ENCODE measurements at regions not wholly inside any gene's neighbourhood (a gene's known extent, or its start where the extent isn't known, plus 50 kb on each side); places are given as distances from the start of the nearest gene placed in this dataset.

- H3K4me3 ChIP-seq (replicated peaks; ENCODE audit: low read depth, low read length): no peak overlapping the region
- no peak for DNase-seq (ENCODE audit: extremely low read depth, low read depth)
- TF ChIP-seq CTCF (IDR thresholded peaks at IDR 0.05; ENCODE audit: low read depth, low read length, missing control alignments): no peak
Observed at GRCh38 chr11:44498089-44498871, 67.2 kb upstream of the CD82 start.

GRCh38 chr11:44502506-44502905 lies 63.0 kb upstream of the CD82 start:
- TF ChIP-seq CTCF (IDR thresholded peaks at IDR 0.05; ENCODE audit: low read depth, low read length, missing control alignments): no peak
- DNase-seq (ENCODE audit: extremely low read depth, low read depth): no peak
- no peak overlapping the region for H3K4me3 ChIP-seq (replicated peaks; ENCODE audit: low read depth, low read length)

- H3K4me3 ChIP-seq (replicated peaks; ENCODE audit: low read depth, low read length): no peak overlapping the region
- no peak for DNase-seq (ENCODE audit: extremely low read depth, low read depth)
- no peak for TF ChIP-seq CTCF (IDR thresholded peaks at IDR 0.05; ENCODE audit: low read depth, low read length, missing control alignments)
Observed at GRCh38 chr11:44505581-44506054, 59.8 kb upstream of the CD82 start.

- no peak for DNase-seq (ENCODE audit: extremely low read depth, low read depth)
- TF ChIP-seq CTCF (IDR thresholded peaks at IDR 0.05; ENCODE audit: low read depth, low read length, missing control alignments): no peak
- no peak overlapping the region for H3K4me3 ChIP-seq (replicated peaks; ENCODE audit: low read depth, low read length)
Observed at GRCh38 chr11:44506375-44507016, 59.0 kb upstream of the CD82 start.

GRCh38 chr11:44507491-44507890 lies 58.0 kb upstream of the CD82 start:
- no peak for TF ChIP-seq CTCF (IDR thresholded peaks at IDR 0.05; ENCODE audit: low read depth, low read length, missing control alignments)
- no peak overlapping the region for H3K4me3 ChIP-seq (replicated peaks; ENCODE audit: low read depth, low read length)
- DNase-seq (ENCODE audit: extremely low read depth, low read depth): no peak

- no peak overlapping the region for H3K4me3 ChIP-seq (replicated peaks; ENCODE audit: low read depth, low read length)
- TF ChIP-seq CTCF (IDR thresholded peaks at IDR 0.05; ENCODE audit: low read depth, low read length, missing control alignments): no peak
- DNase-seq (ENCODE audit: extremely low read depth, low read depth): no peak
Observed at GRCh38 chr11:44507896-44508445, 57.5 kb upstream of the CD82 start.
